ENCODE measurements at regions not wholly inside any gene's neighbourhood (a gene's known extent, or its start where the extent isn't known, plus 50 kb on each side); places are given as distances from the start of the nearest gene placed in this dataset.

DNA sequence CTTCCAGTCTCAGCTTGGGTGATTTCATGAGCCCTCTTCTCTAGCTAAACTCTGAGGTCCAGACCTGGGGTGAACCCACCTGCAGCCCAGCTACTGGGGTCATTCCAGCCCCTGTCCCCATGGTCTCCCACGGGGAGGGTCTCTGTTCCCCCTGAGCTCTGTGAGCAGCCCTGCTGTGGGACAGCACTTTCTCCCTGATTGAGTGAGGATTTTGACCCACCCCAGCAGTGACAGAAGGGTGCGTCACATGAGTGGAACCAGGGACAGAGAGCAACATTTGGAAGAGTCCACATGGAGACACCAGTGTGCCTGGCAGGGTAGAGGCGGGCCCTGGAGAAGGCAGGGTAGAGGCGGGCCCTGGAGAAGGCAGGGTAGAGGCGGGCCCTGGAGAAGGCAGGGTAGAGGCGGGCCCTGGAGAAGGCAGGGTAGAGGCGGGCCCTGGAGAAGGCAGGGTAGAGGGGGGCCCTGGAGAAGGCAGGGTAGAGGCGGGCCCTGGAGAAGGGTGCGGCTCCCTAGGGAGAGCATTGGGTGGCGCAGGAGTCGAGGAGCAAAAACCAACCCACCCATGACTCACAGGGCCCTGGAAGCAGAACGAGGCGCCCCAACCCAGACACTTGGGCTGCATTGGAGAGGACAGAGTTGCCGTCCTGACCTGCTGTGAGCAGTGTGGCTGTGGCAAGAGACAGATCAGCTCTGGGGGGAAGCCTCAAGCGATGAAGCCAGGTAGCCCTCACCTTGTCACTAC, 227.7 kb upstream of the B3GAT1 start:
- H3K4me3 Mint-ChIP-seq: no peak overlapping the region
- H3K27me3 Mint-ChIP-seq: peaks cover 49% of the 10 kb centered on the region
- DNase-seq (ENCODE audit: extremely low spot score, unreplicated experiment): peak; percentile 48
- TF ChIP-seq, protein P1, sequence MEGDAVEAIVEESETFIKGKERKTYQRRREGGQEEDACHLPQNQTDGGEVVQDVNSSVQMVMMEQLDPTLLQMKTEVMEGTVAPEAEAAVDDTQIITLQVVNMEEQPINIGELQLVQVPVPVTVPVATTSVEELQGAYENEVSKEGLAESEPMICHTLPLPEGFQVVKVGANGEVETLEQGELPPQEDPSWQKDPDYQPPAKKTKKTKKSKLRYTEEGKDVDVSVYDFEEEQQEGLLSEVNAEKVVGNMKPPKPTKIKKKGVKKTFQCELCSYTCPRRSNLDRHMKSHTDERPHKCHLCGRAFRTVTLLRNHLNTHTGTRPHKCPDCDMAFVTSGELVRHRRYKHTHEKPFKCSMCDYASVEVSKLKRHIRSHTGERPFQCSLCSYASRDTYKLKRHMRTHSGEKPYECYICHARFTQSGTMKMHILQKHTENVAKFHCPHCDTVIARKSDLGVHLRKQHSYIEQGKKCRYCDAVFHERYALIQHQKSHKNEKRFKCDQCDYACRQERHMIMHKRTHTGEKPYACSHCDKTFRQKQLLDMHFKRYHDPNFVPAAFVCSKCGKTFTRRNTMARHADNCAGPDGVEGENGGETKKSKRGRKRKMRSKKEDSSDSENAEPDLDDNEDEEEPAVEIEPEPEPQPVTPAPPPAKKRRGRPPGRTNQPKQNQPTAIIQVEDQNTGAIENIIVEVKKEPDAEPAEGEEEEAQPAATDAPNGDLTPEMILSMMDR (conservative IDR thresholded peaks at IDR 0.05): no peak
- no peak overlapping the region for H3K27ac Mint-ChIP-seq
- peaks cover 29% of the 10 kb centered on the region for H3K4me1 Mint-ChIP-seq (ENCODE audit: unreplicated experiment)
- H3K36me3 Mint-ChIP-seq: no peaks in the 10 kb centered on the region
- no peaks in the 10 kb centered on the region for H3K9me3 Mint-ChIP-seq

DNA sequence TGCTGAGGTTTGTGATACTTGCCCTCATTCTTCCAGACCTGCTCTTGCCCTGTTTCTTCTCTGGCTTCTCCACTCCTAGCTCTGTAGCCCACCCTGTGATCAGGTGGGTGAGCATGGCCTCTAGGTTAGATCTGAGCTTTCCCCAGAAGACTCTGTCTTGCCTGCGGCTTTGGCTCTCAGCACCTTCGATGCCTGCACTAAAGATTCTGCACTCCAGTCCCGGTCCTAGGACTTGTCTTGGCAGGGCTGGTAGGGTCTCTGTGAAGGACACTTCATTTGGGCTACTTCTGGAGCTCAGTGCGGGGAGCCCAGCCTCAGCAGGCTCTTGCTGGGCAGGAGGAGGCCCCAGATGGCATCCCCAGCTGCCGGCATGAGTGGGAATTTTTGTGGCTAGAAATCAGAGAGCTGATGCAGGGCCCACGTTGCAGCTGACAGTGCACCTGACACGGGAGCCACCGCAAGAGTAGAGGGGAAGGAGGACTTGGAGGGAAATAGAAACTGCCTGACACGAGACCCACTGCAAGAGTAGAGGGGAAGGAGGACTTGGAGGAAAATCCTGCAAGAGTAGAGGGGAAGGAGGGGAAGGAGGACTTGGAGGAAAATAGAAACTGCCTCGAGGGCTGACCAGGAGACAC, 226.9 kb upstream of the B3GAT1 start:
- Mint-ChIP-seq H3K4me3 (no peak overlapping the region), H3K27ac (no peak overlapping the region), H3K36me3 (no peaks in the 10 kb centered on the region), H3K27me3 (peaks cover 44% of the 10 kb centered on the region), H3K9me3 (no peaks in the 10 kb centered on the region), H3K4me1 (ENCODE audit: unreplicated experiment) (peaks cover 25% of the 10 kb centered on the region)
- DNase-seq (ENCODE audit: extremely low spot score, unreplicated experiment): peak; percentile 50
- TF ChIP-seq, protein P1 (conservative IDR thresholded peaks at IDR 0.05): no peak

DNA sequence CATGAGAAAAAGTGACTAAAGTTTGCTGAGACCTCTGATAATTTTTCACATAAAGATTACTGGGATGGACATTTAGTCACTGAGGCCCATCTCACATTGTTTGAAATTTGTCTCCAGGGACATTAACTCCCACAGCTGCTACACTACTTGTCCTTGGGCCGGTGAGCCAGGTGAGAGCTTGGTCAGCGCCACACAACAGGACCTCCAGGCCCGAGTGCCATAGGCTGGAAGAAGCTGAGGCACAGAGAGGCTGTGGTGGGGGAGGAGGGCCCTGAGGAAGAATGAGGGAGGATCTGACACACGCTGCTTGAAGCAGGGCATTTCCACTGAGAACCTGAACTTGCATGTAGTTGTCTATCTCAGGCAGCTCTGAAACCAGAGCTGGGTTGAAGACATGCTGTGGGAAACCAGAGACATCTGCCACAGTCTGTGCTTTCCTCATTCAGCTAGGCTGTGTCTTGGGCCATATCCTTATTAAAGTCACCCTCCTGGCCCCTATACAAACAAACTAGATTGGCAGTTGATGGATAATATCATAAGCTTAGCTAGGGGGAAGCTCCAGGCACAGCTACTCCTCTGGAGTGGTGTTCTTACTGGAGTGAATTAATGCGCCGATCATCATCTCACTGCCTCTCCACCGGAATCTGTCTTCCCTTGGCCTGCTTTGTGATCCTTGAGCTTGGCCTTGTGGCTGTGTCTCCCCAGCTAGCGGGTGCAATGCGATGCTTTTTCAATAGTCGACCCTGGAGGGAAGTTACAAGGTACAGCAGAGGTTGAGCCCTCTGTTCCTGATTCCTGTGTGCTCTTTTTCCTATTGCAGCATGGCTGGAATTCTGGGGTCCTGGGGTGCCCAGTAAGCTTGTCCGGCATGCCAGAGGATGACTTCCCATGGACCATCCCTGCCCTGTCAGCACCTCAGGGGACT, 225.3 kb upstream of the B3GAT1 start:
- Mint-ChIP-seq H3K27ac (no peak overlapping the region), H3K4me1 (ENCODE audit: unreplicated experiment) (peaks cover 15% of the 10 kb centered on the region), H3K4me3 (no peak overlapping the region), H3K36me3 (no peaks in the 10 kb centered on the region), H3K27me3 (peaks cover 35% of the 10 kb centered on the region), H3K9me3 (no peaks in the 10 kb centered on the region)
- peak; percentile 44 for DNase-seq (ENCODE audit: extremely low spot score, unreplicated experiment)
- TF ChIP-seq, protein P1 (conservative IDR thresholded peaks at IDR 0.05): no peak

DNA sequence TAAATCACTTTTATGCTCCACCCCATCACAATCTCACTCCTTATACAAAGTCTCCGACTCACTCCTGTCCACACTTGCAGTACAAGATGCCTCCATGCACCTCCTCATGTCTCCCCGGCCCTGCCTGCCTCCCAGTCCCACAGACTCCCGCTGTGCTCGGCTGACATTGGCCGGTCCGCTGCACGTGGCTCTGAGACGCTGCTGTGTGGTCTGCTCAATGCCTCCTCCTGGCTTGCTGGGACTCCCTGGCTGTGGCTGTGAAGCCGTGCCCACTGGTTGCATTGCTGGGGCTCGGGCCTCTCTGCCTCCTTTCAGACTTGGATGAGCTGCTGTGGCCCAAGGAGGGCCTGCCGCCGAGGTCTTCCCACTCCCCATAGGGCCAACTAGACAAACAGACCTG, 224.0 kb upstream of the B3GAT1 start:
- no peaks in the 10 kb centered on the region for H3K9me3 Mint-ChIP-seq
- peaks cover 15% of the 10 kb centered on the region for H3K4me1 Mint-ChIP-seq (ENCODE audit: unreplicated experiment)
- TF ChIP-seq, protein P1 (conservative IDR thresholded peaks at IDR 0.05): no peak
- DNase-seq (ENCODE audit: extremely low spot score, unreplicated experiment): peak; percentile 56
- no peak overlapping the region for H3K27ac Mint-ChIP-seq
- no peak overlapping the region for H3K4me3 Mint-ChIP-seq
- peaks cover 26% of the 10 kb centered on the region for H3K27me3 Mint-ChIP-seq
- no peaks in the 10 kb centered on the region for H3K36me3 Mint-ChIP-seq

DNA sequence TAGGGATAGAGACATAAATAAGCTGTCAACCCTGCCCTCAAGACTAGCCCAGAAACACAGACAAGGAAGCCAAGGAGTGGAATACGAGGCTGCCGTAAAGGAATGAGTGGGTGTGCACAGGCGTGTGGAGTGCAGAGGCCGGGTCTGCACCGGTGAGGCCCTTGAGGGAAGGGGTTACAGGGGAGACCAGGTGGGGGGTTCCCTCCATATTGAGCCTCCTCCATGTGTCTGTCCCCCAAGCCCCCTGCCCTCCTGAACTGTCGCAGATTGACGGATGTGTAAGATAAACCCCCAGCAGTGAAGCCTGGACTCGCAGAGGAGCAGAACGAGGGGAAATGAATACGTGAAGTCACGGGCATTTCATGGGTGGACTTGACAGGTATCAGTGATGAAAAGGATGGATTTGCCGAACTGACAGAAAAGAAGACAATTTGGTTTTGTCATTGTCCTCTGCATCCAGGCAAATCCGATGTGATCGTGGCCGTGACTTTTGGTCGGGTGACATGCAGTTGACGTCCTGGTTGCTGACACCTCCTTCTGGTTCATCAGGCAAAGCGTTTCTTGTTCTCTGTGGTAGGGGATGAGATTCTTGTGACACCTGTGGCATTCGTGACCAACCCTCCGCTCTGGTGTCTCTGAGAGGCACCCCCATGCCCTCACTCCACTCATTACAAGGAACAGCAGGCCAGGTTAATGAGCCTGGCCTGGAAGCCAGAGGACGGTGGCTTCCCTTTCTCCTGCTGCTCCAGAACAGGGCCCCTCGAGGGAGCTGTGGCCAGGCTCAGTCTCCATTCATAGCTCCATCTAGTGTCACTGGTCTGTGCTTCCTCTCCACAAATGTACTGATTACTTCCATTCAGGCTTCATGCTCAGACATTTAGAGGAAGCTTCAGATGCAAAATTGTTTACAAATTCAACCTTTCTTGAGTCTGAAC, 223.1 kb upstream of the B3GAT1 start:
- TF ChIP-seq, protein P1 (conservative IDR thresholded peaks at IDR 0.05): no peak

More for the DNA sequence above, 223.1 kb upstream of the B3GAT1 start:
- Mint-ChIP-seq H3K36me3 (no peaks in the 10 kb centered on the region), H3K9me3 (no peaks in the 10 kb centered on the region), H3K4me1 (ENCODE audit: unreplicated experiment) (peaks cover 15% of the 10 kb centered on the region), H3K27ac (no peak overlapping the region), H3K27me3 (peaks cover 24% of the 10 kb centered on the region), H3K4me3 (no peak overlapping the region)
- DNase-seq (ENCODE audit: extremely low spot score, unreplicated experiment): peak; percentile 39

Measured in type B pancreatic cell (in vitro differentiated cells).